Upper lobe of left lung (tissue), 4 donors: ENCODE measurements at regions not wholly inside any gene's neighbourhood (a gene's known extent, or its start where the extent isn't known, plus 50 kb on each side); places are given as distances from the start of the nearest gene placed in this dataset.

Experiments
- EP300 ChIP-seq, 4 donors: sonication (generic); formaldehyde crosslinking; IDR thresholded peaks; one replicate each; pipeline ENCODE4 v1.5.1; 2017; ENCODE audit warnings: antibody characterized with exemption in 4 of 4, control low read depth in 2 of 4
- TF ChIP-seq, protein P1 (sequence below), 6 experiments: fragments of 450-650 bp in 4 of 6; fragments of 200-600 bp in 2 of 6; sonication (generic) in 2 of 6; IDR thresholded peaks; one replicate each; pipeline ENCODE4 v1.5.1; 2016 to 2019; ENCODE audit warnings: antibody characterized with exemption in 6 of 6

- no peak for TF ChIP-seq EP300 (IDR thresholded peaks at IDR 0.05)
- TF ChIP-seq, protein P1, sequence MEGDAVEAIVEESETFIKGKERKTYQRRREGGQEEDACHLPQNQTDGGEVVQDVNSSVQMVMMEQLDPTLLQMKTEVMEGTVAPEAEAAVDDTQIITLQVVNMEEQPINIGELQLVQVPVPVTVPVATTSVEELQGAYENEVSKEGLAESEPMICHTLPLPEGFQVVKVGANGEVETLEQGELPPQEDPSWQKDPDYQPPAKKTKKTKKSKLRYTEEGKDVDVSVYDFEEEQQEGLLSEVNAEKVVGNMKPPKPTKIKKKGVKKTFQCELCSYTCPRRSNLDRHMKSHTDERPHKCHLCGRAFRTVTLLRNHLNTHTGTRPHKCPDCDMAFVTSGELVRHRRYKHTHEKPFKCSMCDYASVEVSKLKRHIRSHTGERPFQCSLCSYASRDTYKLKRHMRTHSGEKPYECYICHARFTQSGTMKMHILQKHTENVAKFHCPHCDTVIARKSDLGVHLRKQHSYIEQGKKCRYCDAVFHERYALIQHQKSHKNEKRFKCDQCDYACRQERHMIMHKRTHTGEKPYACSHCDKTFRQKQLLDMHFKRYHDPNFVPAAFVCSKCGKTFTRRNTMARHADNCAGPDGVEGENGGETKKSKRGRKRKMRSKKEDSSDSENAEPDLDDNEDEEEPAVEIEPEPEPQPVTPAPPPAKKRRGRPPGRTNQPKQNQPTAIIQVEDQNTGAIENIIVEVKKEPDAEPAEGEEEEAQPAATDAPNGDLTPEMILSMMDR (IDR thresholded peaks at IDR 0.05) = no peak
Observed at GRCh38 chr10:129133856-129134255, 333.2 kb upstream of the MGMT start.
